Stomach (tissue), 4 donors: ENCODE measurements at regions not wholly inside any gene's neighbourhood (a gene's known extent, or its start where the extent isn't known, plus 50 kb on each side); places are given as distances from the start of the nearest gene placed in this dataset.

ENCODE experiments used
- POLR2A ChIP-seq, 4 donors: fragments of 450-650 bp; IDR thresholded peaks; one replicate each; pipeline ENCODE4 v1.6.1; 2016; ENCODE audit warnings: antibody characterized with exemption in 4 of 4, control low read depth in 2 of 4, mild to moderate bottlenecking in 1 of 4, moderate library complexity in 1 of 4
- TF ChIP-seq, protein P1 (sequence below), 7 experiments: fragments of 450-650 bp in 4 of 7; fragments of 200-600 bp in 3 of 7; sonication (generic) in 3 of 7; IDR thresholded peaks; one replicate each; pipeline ENCODE4 v1.5.1; 2016 to 2019; ENCODE audit warnings: antibody characterized with exemption in 7 of 7, control low read depth in 2 of 7, mild to moderate bottlenecking in 1 of 7

DNA sequence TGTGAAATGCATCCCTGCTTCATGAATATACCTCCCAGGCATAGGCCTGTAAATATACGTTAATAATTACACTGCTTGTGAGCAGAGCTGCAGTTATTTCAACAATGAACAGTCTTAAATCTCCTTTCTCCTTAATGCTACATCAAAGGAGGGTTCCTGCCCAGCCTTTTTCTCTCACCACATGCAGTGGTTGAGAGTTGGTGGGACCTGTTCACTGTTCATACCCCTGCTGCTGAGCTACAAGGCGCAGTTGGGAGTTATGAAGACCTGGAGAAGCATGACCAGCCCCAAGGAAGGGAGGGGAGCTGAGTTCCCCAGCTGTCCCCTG is 111.9 kb upstream of the FOXQ1 start:
- TF ChIP-seq, protein P1, sequence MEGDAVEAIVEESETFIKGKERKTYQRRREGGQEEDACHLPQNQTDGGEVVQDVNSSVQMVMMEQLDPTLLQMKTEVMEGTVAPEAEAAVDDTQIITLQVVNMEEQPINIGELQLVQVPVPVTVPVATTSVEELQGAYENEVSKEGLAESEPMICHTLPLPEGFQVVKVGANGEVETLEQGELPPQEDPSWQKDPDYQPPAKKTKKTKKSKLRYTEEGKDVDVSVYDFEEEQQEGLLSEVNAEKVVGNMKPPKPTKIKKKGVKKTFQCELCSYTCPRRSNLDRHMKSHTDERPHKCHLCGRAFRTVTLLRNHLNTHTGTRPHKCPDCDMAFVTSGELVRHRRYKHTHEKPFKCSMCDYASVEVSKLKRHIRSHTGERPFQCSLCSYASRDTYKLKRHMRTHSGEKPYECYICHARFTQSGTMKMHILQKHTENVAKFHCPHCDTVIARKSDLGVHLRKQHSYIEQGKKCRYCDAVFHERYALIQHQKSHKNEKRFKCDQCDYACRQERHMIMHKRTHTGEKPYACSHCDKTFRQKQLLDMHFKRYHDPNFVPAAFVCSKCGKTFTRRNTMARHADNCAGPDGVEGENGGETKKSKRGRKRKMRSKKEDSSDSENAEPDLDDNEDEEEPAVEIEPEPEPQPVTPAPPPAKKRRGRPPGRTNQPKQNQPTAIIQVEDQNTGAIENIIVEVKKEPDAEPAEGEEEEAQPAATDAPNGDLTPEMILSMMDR (IDR thresholded peaks at IDR 0.05): no peak
- TF ChIP-seq POLR2A (IDR thresholded peaks at IDR 0.05): no peak
